ENCODE measurements at regions not wholly inside any gene's neighbourhood (a gene's known extent, or its start where the extent isn't known, plus 50 kb on each side); places are given as distances from the start of the nearest gene placed in this dataset.

DNA sequence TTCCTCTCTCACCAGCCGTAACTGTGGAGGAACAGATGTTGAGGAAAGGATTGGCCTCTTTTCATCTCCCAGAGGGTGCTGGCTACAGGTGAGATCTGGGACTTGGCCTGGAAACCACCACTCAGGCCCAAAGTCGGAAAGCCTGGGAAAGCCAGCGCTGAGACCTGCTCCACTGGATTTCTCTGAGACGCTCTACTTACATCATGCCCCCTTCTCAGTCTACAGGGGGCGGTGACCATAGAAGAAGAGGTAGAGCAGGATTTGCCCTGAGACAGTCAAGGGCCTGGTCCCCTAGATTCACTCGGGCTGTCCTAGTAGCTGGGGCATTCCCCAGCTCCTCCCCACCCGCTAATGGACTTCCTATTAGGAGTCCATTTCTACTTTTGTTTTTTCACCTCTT is 80.9 kb downstream of the C3orf38 start:
- no peak overlapping the region for H3K27ac ChIP-seq (ENCODE audit: low read length)
- no peaks in the 10 kb centered on the region for H3K9me2 ChIP-seq (ENCODE audit: insufficient read depth, low read length)
- H3K36me3 ChIP-seq (ENCODE audit: insufficient read depth, low read length), result no peaks in the 10 kb centered on the region
- no peaks in the 10 kb centered on the region for H4K20me1 ChIP-seq (ENCODE audit: insufficient read depth)
- no peaks in the 10 kb centered on the region for H3F3A ChIP-seq (ENCODE audit: insufficient read depth, low read length, poor library complexity, severe bottlenecking)
- no peaks in the 10 kb centered on the region for H3K9me3 ChIP-seq (ENCODE audit: low read length)
- no peak overlapping the region for H3K9ac ChIP-seq (ENCODE audit: low read length)
- TF ChIP-seq MXI1 (conservative IDR thresholded peaks at IDR 0.05; ENCODE audit: poor library complexity, severe bottlenecking) (no peak), SMC3 (conservative IDR thresholded peaks at IDR 0.05; ENCODE audit: poor library complexity) (no peak), POLR2AphosphoS5 (IDR thresholded peaks at IDR 0.05) (no peak), TAF1 (IDR thresholded peaks at IDR 0.05; ENCODE audit: low read depth) (no peak), EZH2 (IDR thresholded peaks at IDR 0.05; ENCODE audit: borderline replicate concordance, insufficient read depth, low read length, poor library complexity, severe bottlenecking) (no peak), EP300 (conservative IDR thresholded peaks at IDR 0.05; ENCODE audit: poor library complexity, severe bottlenecking) (no peak), CTCF (IDR thresholded peaks at IDR 0.05; ENCODE audit: poor library complexity, severe bottlenecking) (no peak), RAD21 (conservative IDR thresholded peaks at IDR 0.05) (no peak)
- TF ChIP-seq, protein P1, sequence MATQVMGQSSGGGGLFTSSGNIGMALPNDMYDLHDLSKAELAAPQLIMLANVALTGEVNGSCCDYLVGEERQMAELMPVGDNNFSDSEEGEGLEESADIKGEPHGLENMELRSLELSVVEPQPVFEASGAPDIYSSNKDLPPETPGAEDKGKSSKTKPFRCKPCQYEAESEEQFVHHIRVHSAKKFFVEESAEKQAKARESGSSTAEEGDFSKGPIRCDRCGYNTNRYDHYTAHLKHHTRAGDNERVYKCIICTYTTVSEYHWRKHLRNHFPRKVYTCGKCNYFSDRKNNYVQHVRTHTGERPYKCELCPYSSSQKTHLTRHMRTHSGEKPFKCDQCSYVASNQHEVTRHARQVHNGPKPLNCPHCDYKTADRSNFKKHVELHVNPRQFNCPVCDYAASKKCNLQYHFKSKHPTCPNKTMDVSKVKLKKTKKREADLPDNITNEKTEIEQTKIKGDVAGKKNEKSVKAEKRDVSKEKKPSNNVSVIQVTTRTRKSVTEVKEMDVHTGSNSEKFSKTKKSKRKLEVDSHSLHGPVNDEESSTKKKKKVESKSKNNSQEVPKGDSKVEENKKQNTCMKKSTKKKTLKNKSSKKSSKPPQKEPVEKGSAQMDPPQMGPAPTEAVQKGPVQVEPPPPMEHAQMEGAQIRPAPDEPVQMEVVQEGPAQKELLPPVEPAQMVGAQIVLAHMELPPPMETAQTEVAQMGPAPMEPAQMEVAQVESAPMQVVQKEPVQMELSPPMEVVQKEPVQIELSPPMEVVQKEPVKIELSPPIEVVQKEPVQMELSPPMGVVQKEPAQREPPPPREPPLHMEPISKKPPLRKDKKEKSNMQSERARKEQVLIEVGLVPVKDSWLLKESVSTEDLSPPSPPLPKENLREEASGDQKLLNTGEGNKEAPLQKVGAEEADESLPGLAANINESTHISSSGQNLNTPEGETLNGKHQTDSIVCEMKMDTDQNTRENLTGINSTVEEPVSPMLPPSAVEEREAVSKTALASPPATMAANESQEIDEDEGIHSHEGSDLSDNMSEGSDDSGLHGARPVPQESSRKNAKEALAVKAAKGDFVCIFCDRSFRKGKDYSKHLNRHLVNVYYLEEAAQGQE (IDR thresholded peaks at IDR 0.05; ENCODE audit: borderline replicate concordance), result no peak
- no peak overlapping the region for H3K4me2 ChIP-seq (ENCODE audit: low read length)
- no peaks in the 10 kb centered on the region for H3K79me2 ChIP-seq (replicated peaks; ENCODE audit: insufficient read depth, low read length)
- no peaks in the 10 kb centered on the region for H3K27me3 ChIP-seq (ENCODE audit: insufficient read depth, low read depth, low read length)
- no peak overlapping the region for H3K4me3 ChIP-seq (ENCODE audit: low read length)
- no peak overlapping the region for H2AFZ ChIP-seq (ENCODE audit: low read depth, low read length)

- Histone ChIP-seq H3K27ac (ENCODE audit: low read length) (no peak overlapping the region), H3K36me3 (ENCODE audit: insufficient read depth, low read length) (no peaks in the 10 kb centered on the region), H3K27me3 (ENCODE audit: insufficient read depth, low read depth, low read length) (no peaks in the 10 kb centered on the region), H2AFZ (ENCODE audit: low read depth, low read length) (no peak overlapping the region), H3F3A (ENCODE audit: insufficient read depth, low read length, poor library complexity, severe bottlenecking) (no peaks in the 10 kb centered on the region), H3K9me3 (ENCODE audit: low read length) (no peaks in the 10 kb centered on the region), H4K20me1 (ENCODE audit: insufficient read depth) (no peaks in the 10 kb centered on the region), H3K79me2 (replicated peaks; ENCODE audit: insufficient read depth, low read length) (no peaks in the 10 kb centered on the region), H3K9me2 (ENCODE audit: insufficient read depth, low read length) (no peaks in the 10 kb centered on the region), H3K9ac (ENCODE audit: low read length) (no peak overlapping the region), H3K4me2 (ENCODE audit: low read length) (no peak overlapping the region), H3K4me3 (ENCODE audit: low read length) (no peak overlapping the region)
- TF ChIP-seq TAF1 (IDR thresholded peaks at IDR 0.05; ENCODE audit: low read depth) (no peak), POLR2AphosphoS5 (IDR thresholded peaks at IDR 0.05) (no peak)
Observed at GRCh38 chr3:88231207-88231606, 81.4 kb downstream of the C3orf38 start.

GRCh38 chr3:88231632-88232031 is 81.9 kb downstream of the C3orf38 start:
- Histone ChIP-seq H3F3A (ENCODE audit: insufficient read depth, low read length, poor library complexity, severe bottlenecking) (no peaks in the 10 kb centered on the region), H3K9me2 (ENCODE audit: insufficient read depth, low read length) (no peaks in the 10 kb centered on the region), H3K79me2 (replicated peaks; ENCODE audit: insufficient read depth, low read length) (no peaks in the 10 kb centered on the region), H3K9ac (ENCODE audit: low read length) (no peak overlapping the region), H3K4me3 (ENCODE audit: low read length) (no peak overlapping the region), H3K27ac (ENCODE audit: low read length) (no peak overlapping the region), H3K9me3 (ENCODE audit: low read length) (no peaks in the 10 kb centered on the region), H2AFZ (ENCODE audit: low read depth, low read length) (no peak overlapping the region), H3K36me3 (ENCODE audit: insufficient read depth, low read length) (no peaks in the 10 kb centered on the region), H4K20me1 (ENCODE audit: insufficient read depth) (no peaks in the 10 kb centered on the region), H3K27me3 (ENCODE audit: insufficient read depth, low read depth, low read length) (no peaks in the 10 kb centered on the region), H3K4me2 (ENCODE audit: low read length) (no peak overlapping the region)
- TF ChIP-seq TAF1 (IDR thresholded peaks at IDR 0.05; ENCODE audit: low read depth) (no peak), SMC3 (conservative IDR thresholded peaks at IDR 0.05; ENCODE audit: poor library complexity) (no peak), RAD21 (conservative IDR thresholded peaks at IDR 0.05) (no peak)
- TF ChIP-seq, protein P1 (IDR thresholded peaks at IDR 0.05; ENCODE audit: borderline replicate concordance), result no peak

Measured in neural cell (in vitro differentiated cells).